GM12892 (cell line): ENCODE measurements at regions not wholly inside any gene's neighbourhood (a gene's known extent, or its start where the extent isn't known, plus 50 kb on each side); places are given as distances from the start of the nearest gene placed in this dataset.

Source experiments
- POLR2A ChIP-seq: IDR thresholded peaks from 2 replicates; pipeline ENCODE4 v1.6.1; 2011; ENCODE audit warnings: low read depth, low read length, control low read depth
- POLR2AphosphoS5 ChIP-seq: IDR thresholded peaks from 2 replicates; pipeline ENCODE4 v1.6.1; 2011; ENCODE audit warnings: low read depth, low read length, control low read depth

GRCh38 chr9:79152306-79152705 is 419.5 kb upstream of the TLE4 start:
- TF ChIP-seq POLR2A (no peak), POLR2AphosphoS5 (no peak)
